ENCODE measurements at regions not wholly inside any gene's neighbourhood (a gene's known extent, or its start where the extent isn't known, plus 50 kb on each side); places are given as distances from the start of the nearest gene placed in this dataset.

DNA sequence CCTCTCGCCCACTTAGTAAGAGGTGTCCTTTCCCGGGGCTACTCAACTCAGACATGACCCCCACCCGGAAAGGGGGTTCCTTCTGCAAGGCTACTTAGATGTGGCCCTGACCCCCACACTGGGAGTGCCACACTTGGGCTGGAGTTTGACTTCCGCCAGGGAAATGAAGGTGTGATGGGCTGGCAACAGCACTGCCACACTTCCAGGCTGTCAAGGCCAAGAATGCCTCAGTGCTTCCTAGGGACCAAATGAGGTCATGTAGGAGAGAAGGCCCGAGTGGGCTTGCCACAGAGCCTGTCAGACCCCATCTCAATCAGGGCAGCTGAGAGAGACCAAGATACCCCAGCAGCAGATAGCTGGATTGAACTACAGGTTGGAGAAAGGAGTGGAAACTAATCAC, 55.5 kb downstream of the DRD1 start:
- TF ChIP-seq, protein P1, sequence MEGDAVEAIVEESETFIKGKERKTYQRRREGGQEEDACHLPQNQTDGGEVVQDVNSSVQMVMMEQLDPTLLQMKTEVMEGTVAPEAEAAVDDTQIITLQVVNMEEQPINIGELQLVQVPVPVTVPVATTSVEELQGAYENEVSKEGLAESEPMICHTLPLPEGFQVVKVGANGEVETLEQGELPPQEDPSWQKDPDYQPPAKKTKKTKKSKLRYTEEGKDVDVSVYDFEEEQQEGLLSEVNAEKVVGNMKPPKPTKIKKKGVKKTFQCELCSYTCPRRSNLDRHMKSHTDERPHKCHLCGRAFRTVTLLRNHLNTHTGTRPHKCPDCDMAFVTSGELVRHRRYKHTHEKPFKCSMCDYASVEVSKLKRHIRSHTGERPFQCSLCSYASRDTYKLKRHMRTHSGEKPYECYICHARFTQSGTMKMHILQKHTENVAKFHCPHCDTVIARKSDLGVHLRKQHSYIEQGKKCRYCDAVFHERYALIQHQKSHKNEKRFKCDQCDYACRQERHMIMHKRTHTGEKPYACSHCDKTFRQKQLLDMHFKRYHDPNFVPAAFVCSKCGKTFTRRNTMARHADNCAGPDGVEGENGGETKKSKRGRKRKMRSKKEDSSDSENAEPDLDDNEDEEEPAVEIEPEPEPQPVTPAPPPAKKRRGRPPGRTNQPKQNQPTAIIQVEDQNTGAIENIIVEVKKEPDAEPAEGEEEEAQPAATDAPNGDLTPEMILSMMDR (IDR thresholded peaks at IDR 0.05; ENCODE audit: extremely low read depth, missing control alignments) = no peak
- DNase-seq (ENCODE audit: low spot score) = no peak

GRCh38 chr5:175387144-175387543, 56.8 kb downstream of the DRD1 start:
- no peak for DNase-seq (ENCODE audit: low spot score)
- TF ChIP-seq, protein P1 (IDR thresholded peaks at IDR 0.05; ENCODE audit: extremely low read depth, missing control alignments) = no peak

GRCh38 chr5:175386526-175386925, 57.5 kb downstream of the DRD1 start:
- no peak for DNase-seq (ENCODE audit: low spot score)
- TF ChIP-seq, protein P1 (IDR thresholded peaks at IDR 0.05; ENCODE audit: extremely low read depth, missing control alignments) = no peak

GRCh38 chr5:175385691-175386362, 58.2 kb downstream of the DRD1 start:
- DNase-seq (ENCODE audit: low spot score) = no peak
- TF ChIP-seq, protein P1 (IDR thresholded peaks at IDR 0.05; ENCODE audit: extremely low read depth, missing control alignments) = no peak

DNA sequence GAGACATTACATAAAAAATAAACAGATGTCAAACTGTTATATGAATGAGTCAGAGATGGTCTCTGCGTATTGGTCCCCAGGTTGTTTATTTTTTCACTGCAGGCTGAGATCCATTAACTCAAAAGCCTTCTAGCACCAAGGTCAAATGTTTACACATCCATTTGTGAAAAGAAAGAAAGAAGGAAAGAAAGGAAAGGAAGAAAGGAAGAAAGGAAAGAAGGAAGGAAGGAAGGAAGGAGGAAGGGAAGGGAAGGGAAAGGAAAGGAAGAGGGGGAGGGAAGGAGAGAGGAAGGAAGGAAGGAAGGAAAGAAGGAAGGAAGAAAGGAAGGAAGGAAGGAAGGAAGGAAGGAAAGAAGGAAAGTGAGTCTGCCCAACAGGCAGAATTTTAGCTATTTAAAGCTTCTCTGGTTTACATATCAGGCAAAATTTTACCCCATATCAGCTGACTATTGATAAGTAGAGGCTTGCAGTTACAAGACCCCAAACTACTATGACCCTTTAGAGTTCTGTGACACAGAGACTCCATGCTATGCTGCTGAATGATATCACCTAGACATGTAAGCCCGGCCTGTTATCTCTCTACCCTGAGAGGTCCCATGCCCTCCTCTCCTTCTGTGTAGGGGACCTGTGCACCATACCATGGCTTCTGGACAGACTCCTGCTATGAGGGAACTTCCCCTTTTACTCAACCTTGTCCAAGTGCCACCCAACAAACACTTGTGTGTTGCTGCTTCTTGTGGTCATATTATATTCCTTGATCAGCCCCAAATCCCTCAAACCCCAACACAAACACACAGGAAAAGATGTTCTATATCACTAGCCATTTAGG, 59.0 kb downstream of the DRD1 start:
- TF ChIP-seq, protein P1 (IDR thresholded peaks at IDR 0.05; ENCODE audit: extremely low read depth, missing control alignments) = no peak
- DNase-seq (ENCODE audit: low spot score) = no peak

- TF ChIP-seq, protein P1 (IDR thresholded peaks at IDR 0.05; ENCODE audit: extremely low read depth, missing control alignments) = no peak
- no peak for DNase-seq (ENCODE audit: low spot score)
Measured at GRCh38 chr5:175383350-175383749, 60.6 kb downstream of the DRD1 start.

DNA sequence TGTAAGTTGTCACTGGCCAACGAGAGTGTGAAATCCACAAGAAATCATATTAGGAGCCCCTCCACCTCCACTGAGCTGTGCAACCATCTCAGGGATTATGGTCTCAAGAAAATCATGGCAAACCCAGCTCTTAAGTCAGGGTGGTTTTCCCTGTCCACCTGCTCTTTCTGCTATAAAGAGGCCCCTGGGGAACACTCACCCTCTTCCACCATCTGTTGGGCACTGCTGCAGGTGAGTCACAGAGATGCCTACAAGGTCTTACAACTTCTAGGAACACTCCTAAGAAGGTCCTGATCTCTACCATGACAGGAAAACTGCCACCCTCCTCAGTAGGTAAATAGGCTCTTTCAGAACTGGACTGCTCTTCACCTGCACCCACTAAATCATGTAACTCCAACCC, 61.8 kb downstream of the DRD1 start:
- DNase-seq (ENCODE audit: low spot score) = no peak
- TF ChIP-seq, protein P1 (IDR thresholded peaks at IDR 0.05; ENCODE audit: extremely low read depth, missing control alignments) = no peak

Measured in GM20000 (cell line).